ENCODE measurements at regions not wholly inside any gene's neighbourhood (a gene's known extent, or its start where the extent isn't known, plus 50 kb on each side); places are given as distances from the start of the nearest gene placed in this dataset.

DNA sequence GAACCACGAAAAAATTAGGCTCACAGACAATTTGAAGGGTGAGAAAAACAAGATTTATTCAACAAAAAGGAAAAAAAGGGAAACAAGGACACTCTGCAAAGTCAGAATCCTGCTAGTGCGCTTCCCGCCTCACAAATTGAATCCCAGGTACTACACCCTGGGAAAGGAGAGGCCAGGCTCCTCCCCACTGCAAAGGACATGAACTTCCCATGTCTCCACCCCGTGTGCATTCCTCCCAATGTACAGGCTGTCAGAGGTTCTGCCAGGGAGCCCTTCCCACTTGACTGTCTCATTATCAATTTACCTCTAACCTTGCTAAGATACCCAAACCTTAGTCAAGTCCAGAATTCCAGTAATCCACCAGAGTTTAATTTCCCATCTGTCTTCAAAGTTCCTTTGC, 70.4 kb upstream of the CDK1 start:
- DNase-seq (no peak), ATAC-seq (no peak)
- no peaks in the 10 kb centered on the region for H3K9me3 Mint-ChIP-seq
- no peak overlapping the region for H3K4me3 Mint-ChIP-seq
- TF ChIP-seq, protein P1, sequence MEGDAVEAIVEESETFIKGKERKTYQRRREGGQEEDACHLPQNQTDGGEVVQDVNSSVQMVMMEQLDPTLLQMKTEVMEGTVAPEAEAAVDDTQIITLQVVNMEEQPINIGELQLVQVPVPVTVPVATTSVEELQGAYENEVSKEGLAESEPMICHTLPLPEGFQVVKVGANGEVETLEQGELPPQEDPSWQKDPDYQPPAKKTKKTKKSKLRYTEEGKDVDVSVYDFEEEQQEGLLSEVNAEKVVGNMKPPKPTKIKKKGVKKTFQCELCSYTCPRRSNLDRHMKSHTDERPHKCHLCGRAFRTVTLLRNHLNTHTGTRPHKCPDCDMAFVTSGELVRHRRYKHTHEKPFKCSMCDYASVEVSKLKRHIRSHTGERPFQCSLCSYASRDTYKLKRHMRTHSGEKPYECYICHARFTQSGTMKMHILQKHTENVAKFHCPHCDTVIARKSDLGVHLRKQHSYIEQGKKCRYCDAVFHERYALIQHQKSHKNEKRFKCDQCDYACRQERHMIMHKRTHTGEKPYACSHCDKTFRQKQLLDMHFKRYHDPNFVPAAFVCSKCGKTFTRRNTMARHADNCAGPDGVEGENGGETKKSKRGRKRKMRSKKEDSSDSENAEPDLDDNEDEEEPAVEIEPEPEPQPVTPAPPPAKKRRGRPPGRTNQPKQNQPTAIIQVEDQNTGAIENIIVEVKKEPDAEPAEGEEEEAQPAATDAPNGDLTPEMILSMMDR (IDR thresholded peaks at IDR 0.05), result no peak
- ChIA-PET CTCF (no interaction called here), POLR2A (interaction anchor here (1.0 kb wide), 1 partner anchor 54 kb away, joined by 4 read pairs; no protein-coding TSS in a partner anchor)
- H3K27me3 Mint-ChIP-seq, result peaks cover under 1% of the 10 kb centered on the region
- no peak overlapping the region for H3K27ac Mint-ChIP-seq
- H3K36me3 Mint-ChIP-seq (ENCODE audit: low read depth), result peaks cover 2% of the 10 kb centered on the region
- intact Hi-C loops (cut with micrococcal nuclease), result no loop called here
- H3K4me1 Mint-ChIP-seq (ENCODE audit: low read depth), result peaks cover 12% of the 10 kb centered on the region

DNA sequence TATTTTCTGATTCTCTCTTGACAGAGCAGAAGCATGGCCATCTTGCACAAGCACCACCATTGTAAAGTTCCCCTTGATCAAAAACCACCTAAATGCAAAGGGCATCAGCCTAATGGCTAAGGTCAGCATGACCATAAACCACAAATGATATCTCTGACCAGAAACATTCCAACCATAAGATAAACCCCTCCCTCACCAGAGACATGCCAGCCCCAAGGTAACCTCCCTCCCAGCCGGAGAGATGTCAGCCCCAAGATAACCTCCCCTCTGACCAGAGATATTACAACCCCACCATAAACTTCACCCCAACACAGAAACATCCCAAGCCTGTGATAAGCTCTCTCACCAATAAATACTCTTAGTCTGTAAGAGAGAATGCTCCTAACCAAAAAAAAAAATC, 72.1 kb upstream of the CDK1 start:
- CTCF ChIA-PET, result no interaction called here
- POLR2A ChIA-PET, result no interaction called here
- ATAC-seq (no peak), DNase-seq (no peak)
- Mint-ChIP-seq H3K36me3 (ENCODE audit: low read depth) (peaks cover 2% of the 10 kb centered on the region), H3K4me3 (no peak overlapping the region), H3K27me3 (peaks cover under 1% of the 10 kb centered on the region), H3K4me1 (ENCODE audit: low read depth) (peaks cover 11% of the 10 kb centered on the region), H3K27ac (no peak overlapping the region), H3K9me3 (no peaks in the 10 kb centered on the region)
- TF ChIP-seq, protein P1 (IDR thresholded peaks at IDR 0.05), result no peak
- intact Hi-C loops (cut with micrococcal nuclease), result no loop called here

GRCh38 chr10:60705376-60705775, 72.9 kb upstream of the CDK1 start:
- H3K4me3 Mint-ChIP-seq, result no peak overlapping the region
- peaks cover 2% of the 10 kb centered on the region for H3K36me3 Mint-ChIP-seq (ENCODE audit: low read depth)
- DNase-seq, result no peak
- CTCF ChIA-PET, result no interaction called here
- POLR2A ChIA-PET, result no interaction called here
- peaks cover 11% of the 10 kb centered on the region for H3K4me1 Mint-ChIP-seq (ENCODE audit: low read depth)
- intact Hi-C loops (cut with micrococcal nuclease), result no loop called here
- H3K27ac Mint-ChIP-seq, result no peak overlapping the region
- H3K9me3 Mint-ChIP-seq, result no peaks in the 10 kb centered on the region
- ATAC-seq, result no peak
- peaks cover 2% of the 10 kb centered on the region for H3K27me3 Mint-ChIP-seq
- TF ChIP-seq, protein P1 (IDR thresholded peaks at IDR 0.05), result no peak

GRCh38 chr10:60704471-60704870, 73.8 kb upstream of the CDK1 start:
- Mint-ChIP-seq H3K4me3 (no peak overlapping the region), H3K4me1 (ENCODE audit: low read depth) (peaks cover 11% of the 10 kb centered on the region), H3K36me3 (ENCODE audit: low read depth) (no peaks in the 10 kb centered on the region), H3K27ac (no peak overlapping the region), H3K9me3 (no peaks in the 10 kb centered on the region), H3K27me3 (peaks cover 2% of the 10 kb centered on the region)
- POLR2A ChIA-PET, result interaction anchor here (1.5 kb wide), 1 partner anchor 13 kb away, joined by 3 read pairs; no protein-coding TSS in a partner anchor
- TF ChIP-seq, protein P1 (IDR thresholded peaks at IDR 0.05), result no peak
- intact Hi-C loops (cut with micrococcal nuclease), result no loop called here
- CTCF ChIA-PET, result interaction anchor here (1.3 kb wide), 1 partner anchor 9 kb away, joined by 3 read pairs; no protein-coding TSS in a partner anchor
- ATAC-seq, result no peak
- no peak for DNase-seq

DNA sequence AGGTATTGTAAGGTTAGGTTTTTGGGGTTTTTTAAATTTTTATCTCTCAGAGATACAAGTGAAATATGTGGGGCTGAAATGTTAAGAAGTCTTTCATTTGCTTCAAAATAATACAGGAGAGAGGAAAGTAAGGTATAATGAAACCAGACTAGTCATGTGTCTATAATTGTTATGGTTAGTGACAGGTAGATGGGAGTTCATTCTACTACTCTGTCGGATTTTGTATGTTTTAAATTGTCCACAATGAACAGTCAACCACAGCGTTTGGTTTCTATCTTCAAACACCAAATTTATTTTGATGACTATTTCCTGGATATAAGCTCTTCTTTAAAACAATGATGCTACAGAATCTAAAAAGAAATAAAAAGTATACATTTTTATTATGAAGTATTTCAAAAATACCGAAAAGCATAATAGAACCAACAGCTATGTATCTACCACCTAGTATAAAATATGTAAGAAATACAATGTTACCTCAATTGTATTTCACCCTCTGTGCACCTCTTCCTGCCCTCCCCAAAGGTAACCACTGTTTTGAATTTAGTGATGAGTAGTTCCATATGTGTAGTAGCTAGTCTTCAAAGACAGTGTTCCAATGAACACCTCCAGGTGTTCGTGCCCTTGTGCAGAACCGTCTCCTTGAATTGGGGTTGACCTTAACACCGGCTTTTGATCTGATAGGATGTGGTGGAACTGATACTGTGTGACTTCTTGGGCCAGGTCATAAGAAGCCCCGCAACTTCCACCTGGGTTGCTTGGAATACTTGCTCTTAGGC, 74.8 kb upstream of the CDK1 start:
- TF ChIP-seq, protein P1 (IDR thresholded peaks at IDR 0.05), result no peak
- Mint-ChIP-seq H3K36me3 (ENCODE audit: low read depth) (no peaks in the 10 kb centered on the region), H3K4me3 (no peak overlapping the region), H3K27ac (no peak overlapping the region), H3K9me3 (no peaks in the 10 kb centered on the region), H3K27me3 (peaks cover 2% of the 10 kb centered on the region), H3K4me1 (ENCODE audit: low read depth) (peaks cover 9% of the 10 kb centered on the region)
- CTCF ChIA-PET, result interaction anchor here (1.2 to 1.3 kb wide), 2 partner anchors 10 to 21 kb away, joined by 3 read pairs; no protein-coding TSS in a partner anchor
- POLR2A ChIA-PET, result interaction anchor here (1.5 kb wide), 1 partner anchor 14 kb away, joined by 3 read pairs; no protein-coding TSS in a partner anchor
- no peak for ATAC-seq
- intact Hi-C loops (cut with micrococcal nuclease), result no loop called here
- DNase-seq, result no peak
